ENCODE measurements at regions not wholly inside any gene's neighbourhood (a gene's known extent, or its start where the extent isn't known, plus 50 kb on each side); places are given as distances from the start of the nearest gene placed in this dataset.

- TF ChIP-seq CTCF (IDR thresholded peaks at IDR 0.05): no peak
- no peak for TF ChIP-seq EZH2 (IDR thresholded peaks at IDR 0.05; ENCODE audit: borderline replicate concordance, insufficient read depth, low read depth, low read length, poor library complexity, severe bottlenecking)
These were observed 93.2 kb downstream of the AKR1D1 start for GRCh38 chr7:138169441-138169851.
